ENCODE measurements at regions not wholly inside any gene's neighbourhood (a gene's known extent, or its start where the extent isn't known, plus 50 kb on each side); places are given as distances from the start of the nearest gene placed in this dataset.
"Not testable (repeated sequence)": the region's sequence is repeated elsewhere in the genome, so short reads cannot be mapped to it uniquely, and the experiment has no call there.

- no peak for TF ChIP-seq CTCF (IDR thresholded peaks at IDR 0.05; ENCODE audit: insufficient read depth, low read depth, low read length)
- DNase-seq (ENCODE audit: low read depth) = no peak
- H3K4me3 ChIP-seq (ENCODE audit: low read depth, low read length) = no peak overlapping the region
These were observed 97.6 kb upstream of the HS6ST1 start for GRCh38 chr2:128416109-128416785.

GRCh38 chr2:128416806-128417205, 98.1 kb upstream of the HS6ST1 start:
- TF ChIP-seq CTCF (IDR thresholded peaks at IDR 0.05; ENCODE audit: insufficient read depth, low read depth, low read length) = no peak
- DNase-seq (ENCODE audit: low read depth) = no peak
- no peak overlapping the region for H3K4me3 ChIP-seq (ENCODE audit: low read depth, low read length)

GRCh38 chr2:128417264-128417663, 98.6 kb upstream of the HS6ST1 start:
- not testable (repeated sequence) for H3K4me3 ChIP-seq (ENCODE audit: low read depth, low read length); DNase-seq (ENCODE audit: low read depth)

- no peak for TF ChIP-seq CTCF (IDR thresholded peaks at IDR 0.05; ENCODE audit: insufficient read depth, low read depth, low read length)
- H3K4me3 ChIP-seq (ENCODE audit: low read depth, low read length) = no peak overlapping the region
- DNase-seq (ENCODE audit: low read depth) = no peak
These were observed 101.5 kb upstream of the HS6ST1 start for GRCh38 chr2:128420131-128420530.

GRCh38 chr2:128420776-128421175, 102.1 kb upstream of the HS6ST1 start:
- H3K4me3 ChIP-seq (ENCODE audit: low read depth, low read length) = no peak overlapping the region
- TF ChIP-seq CTCF (IDR thresholded peaks at IDR 0.05; ENCODE audit: insufficient read depth, low read depth, low read length) = no peak
- DNase-seq (ENCODE audit: low read depth) = no peak

- H3K4me3 ChIP-seq (ENCODE audit: low read depth, low read length) = no peak overlapping the region
- DNase-seq (ENCODE audit: low read depth) = no peak
- no peak for TF ChIP-seq CTCF (IDR thresholded peaks at IDR 0.05; ENCODE audit: insufficient read depth, low read depth, low read length)
These were observed 102.6 kb upstream of the HS6ST1 start for GRCh38 chr2:128421286-128421685.

GRCh38 chr2:128421861-128422311, 103.2 kb upstream of the HS6ST1 start:
- no peak overlapping the region for H3K4me3 ChIP-seq (ENCODE audit: low read depth, low read length)
- DNase-seq (ENCODE audit: low read depth) = no peak
- TF ChIP-seq CTCF (IDR thresholded peaks at IDR 0.05; ENCODE audit: insufficient read depth, low read depth, low read length) = no peak

Data from fibroblast of villous mesenchyme (primary cell).